GM10266 (cell line): ENCODE measurements at regions not wholly inside any gene's neighbourhood (a gene's known extent, or its start where the extent isn't known, plus 50 kb on each side); places are given as distances from the start of the nearest gene placed in this dataset.

Source experiments
- DNase-seq: peaks from one replicate; pipeline ENCODE4 v3.0.0; 2012; ENCODE audit errors: extremely low spot score
- TF ChIP-seq, protein P1 (sequence below): IDR thresholded peaks from 2 replicates; pipeline ENCODE4 v1.5.1; 2012; ENCODE audit warnings: mild to moderate bottlenecking, low read depth; ENCODE audit not compliant: control insufficient read depth, insufficient read depth; ENCODE audit errors: missing control alignments

DNA sequence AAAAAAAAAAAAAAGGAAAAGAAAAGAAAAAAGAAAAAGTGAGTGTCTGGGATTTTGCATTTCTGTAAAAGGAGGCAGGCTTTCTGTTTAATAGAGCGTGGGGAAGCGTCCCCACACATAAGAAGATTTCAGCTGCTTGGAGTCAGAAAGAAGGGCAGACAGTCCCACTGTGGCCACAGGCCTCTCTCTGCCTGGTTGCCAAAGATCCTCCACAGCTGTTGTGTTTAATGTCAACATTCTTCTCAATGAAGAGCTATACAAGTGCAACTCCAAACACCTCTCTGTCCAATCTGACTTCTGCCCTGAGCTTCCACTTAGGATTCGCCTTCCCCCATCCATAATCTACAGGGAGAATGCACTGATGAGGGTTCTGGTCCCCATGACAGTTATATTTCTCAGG lies 64.3 kb upstream of the MLN start:
- DNase-seq: no peak
- TF ChIP-seq, protein P1, sequence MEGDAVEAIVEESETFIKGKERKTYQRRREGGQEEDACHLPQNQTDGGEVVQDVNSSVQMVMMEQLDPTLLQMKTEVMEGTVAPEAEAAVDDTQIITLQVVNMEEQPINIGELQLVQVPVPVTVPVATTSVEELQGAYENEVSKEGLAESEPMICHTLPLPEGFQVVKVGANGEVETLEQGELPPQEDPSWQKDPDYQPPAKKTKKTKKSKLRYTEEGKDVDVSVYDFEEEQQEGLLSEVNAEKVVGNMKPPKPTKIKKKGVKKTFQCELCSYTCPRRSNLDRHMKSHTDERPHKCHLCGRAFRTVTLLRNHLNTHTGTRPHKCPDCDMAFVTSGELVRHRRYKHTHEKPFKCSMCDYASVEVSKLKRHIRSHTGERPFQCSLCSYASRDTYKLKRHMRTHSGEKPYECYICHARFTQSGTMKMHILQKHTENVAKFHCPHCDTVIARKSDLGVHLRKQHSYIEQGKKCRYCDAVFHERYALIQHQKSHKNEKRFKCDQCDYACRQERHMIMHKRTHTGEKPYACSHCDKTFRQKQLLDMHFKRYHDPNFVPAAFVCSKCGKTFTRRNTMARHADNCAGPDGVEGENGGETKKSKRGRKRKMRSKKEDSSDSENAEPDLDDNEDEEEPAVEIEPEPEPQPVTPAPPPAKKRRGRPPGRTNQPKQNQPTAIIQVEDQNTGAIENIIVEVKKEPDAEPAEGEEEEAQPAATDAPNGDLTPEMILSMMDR: no peak

DNA sequence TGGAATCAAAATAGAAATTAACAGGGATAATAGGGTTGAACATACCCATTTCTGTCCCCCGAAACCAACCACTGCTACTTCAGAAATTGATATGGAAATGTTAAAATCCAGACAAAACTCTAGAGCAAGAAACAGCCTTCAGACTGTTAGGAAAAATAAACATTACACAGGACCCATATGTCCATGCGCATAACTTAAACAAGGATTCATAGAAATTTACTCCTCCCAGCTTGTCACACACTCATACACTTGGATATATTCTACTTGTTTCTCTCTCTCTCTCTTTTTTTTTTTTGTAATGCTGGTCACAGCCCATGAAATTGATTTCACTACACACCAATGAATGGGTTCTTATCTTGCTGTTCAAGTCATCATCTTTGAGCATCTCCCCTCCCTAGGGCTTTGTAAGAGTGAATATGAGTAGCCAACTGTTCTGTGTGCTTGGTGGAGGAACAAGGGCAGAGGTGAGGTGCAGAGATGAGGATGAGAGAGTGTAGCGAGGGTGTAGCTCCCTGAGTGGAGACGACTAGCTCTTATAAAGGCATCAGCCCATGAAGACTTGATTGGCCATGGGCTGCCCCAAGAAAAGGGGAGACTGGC lies 61.8 kb upstream of the MLN start:
- no peak for DNase-seq
- TF ChIP-seq, protein P1: no peak

DNA sequence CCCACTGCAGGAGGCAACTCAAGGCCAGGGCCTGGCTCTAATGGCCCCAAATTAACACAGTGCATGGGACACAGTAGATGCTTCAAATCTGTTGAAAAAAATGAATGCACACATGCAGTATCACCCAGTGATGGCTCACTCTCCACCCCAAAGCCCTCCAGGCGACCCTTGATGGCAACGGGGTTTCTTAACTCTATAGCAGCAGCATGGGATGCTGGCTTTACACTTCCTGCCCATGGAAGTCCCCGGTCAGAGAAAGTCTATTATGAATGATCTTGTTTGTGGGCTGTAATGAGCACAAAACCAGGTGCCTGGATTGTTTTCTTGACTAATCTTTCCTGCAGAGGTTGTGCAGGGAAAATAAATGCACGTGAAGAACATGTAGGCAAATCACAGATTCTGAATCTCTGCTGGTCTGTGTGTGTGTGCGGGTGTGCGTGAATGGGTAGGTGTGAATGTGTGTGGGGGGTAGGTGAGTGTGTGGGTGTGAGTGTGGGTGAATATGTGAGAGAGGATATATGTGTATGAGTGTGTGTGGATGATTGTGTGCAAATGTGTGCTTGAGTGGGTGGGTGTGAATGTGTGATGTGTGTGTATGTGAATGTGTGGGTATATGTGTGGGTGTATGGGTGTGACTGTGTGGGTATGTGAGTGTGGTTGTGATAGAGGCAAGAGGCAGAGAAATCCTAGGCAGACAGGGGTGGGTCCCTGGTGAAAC lies 60.1 kb upstream of the MLN start:
- DNase-seq: no peak
- TF ChIP-seq, protein P1: no peak

DNA sequence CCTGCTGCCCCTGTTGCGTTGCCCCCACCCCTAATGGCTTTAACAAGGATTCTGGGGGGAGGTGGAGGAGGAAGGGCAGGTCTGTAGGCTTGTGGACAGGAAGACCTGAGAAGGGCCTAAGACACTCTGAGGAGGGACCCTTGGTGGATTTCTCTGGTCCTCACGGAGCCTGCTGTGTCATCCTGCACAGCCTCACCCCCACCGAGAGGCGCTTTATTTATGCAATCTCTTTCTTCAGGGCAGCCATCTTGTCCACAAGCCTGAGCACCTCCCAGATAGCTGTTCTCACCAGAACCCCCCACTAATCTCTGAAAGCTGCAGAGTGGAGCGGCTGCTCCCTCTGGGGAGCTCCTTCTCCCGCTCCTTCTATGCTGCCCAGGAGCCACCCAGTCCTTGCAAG lies 59.3 kb upstream of the MLN start:
- TF ChIP-seq, protein P1: no peak
- no peak for DNase-seq

DNA sequence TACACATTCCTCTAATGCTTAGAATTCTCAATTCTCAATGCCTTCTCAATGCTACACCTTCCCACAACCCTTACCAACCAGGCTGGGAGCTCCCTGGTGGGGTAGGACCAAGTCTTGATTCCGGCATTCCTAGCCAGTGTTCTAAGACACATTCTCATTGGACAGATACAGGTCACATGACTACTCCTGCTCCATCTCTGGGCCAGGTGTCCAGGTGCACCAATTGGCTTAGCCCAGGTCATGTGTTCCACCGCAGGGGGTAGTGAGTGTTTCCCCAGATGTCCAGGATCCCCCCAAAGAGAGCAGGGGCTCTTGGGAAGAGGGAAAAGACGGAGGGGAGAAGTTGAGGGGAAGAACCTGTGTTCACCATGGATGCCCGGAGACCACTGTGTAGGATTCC lies 58.7 kb upstream of the MLN start:
- no peak for DNase-seq
- TF ChIP-seq, protein P1: no peak

DNA sequence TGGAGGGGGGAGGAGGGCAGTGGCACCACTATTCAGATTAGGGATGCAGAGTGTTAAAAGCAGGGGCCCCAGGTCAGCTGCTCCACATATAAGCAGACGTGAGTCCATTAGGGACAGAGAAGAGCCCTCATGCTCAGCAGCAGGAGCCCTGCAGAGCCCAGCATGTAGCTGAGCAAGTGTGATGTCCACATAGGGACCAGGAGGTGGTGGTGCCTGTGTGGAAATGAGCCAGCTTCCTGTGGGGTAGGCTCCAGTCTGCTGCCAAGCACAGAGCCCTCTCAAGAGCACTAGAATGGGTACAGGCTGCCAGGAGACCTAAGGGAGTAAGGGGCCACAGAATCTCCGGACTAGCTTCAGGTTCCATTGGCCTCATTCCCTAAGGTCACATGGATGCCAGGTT lies 57.9 kb upstream of the MLN start:
- no peak for DNase-seq
- TF ChIP-seq, protein P1: no peak

DNA sequence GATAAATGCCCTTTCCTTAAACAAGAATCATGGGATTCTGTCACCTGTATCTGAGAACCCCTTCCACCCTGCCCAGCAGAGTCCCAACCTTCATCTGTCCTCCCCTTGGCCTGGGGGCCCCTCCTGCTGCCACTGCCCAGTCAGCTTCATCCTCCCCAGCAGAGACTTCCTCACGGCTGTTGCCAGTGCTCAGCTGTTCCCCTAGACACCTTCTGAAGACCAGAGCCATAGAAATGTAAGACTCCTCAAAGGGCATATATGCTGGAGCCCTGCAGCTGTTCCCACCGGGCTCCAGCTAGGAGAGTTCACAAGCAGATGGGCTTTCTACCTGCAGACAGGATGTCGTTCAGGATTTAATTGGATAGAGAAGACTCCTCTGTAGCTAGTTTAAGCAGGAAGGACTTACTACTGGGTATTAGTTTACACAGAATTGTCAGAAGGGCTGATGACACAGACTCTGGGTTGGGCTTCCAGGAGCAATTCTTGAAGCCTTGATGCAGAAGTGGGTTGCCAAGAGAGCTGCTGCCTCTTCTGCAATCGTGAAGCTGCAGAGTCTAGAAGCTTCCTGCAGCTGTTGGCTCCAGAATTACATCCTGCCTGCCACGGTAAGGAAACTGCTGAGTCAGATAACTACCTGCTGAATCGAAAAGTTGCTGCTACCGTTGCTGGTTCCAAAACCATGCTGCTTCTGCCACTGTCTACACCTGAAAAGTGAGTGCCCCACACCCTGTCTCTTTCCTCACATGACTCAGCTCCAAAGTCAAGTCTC lies 57.1 kb upstream of the MLN start:
- TF ChIP-seq, protein P1: no peak
- no peak for DNase-seq
